Ishikawa (cell line): ENCODE measurements at regions not wholly inside any gene's neighbourhood (a gene's known extent, or its start where the extent isn't known, plus 50 kb on each side); places are given as distances from the start of the nearest gene placed in this dataset.

ENCODE experiments used
- EP300 ChIP-seq: IDR thresholded peaks from 2 replicates; pipeline ENCODE4 v1.6.1; 2012; ENCODE audit warnings: borderline replicate concordance
- NFIC ChIP-seq: IDR thresholded peaks from 2 replicates; pipeline ENCODE4 v1.6.1; 2012

DNA sequence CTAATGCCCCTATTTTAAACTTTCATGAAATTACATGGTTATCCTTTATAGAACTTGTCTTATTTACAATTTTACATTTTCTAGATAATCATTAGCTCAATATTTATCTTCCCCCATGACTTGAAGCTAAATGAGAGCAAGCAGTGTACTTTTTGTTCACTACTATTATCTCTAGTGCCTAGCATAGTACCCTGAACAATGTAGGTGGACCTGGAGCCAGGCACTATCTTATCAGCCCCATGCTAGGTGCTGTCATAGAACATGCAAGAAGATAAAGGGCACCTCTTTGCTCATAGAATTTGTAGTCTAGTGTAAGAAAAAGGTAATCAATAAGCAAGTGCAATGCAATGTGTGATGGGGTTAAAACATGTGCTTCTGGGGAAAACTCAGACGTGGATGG, 399.9 kb downstream of the ELAVL2 start:
- TF ChIP-seq EP300 (no peak), NFIC (no peak)
